ENCODE measurements at regions not wholly inside any gene's neighbourhood (a gene's known extent, or its start where the extent isn't known, plus 50 kb on each side); places are given as distances from the start of the nearest gene placed in this dataset.

GRCh38 chr13:58879114-58879513, 1247.6 kb downstream of the PCDH17 start:
- TF ChIP-seq POLR2A (IDR thresholded peaks at IDR 0.05; ENCODE audit: low read depth, low read length) (no peak), JUND (IDR thresholded peaks at IDR 0.05; ENCODE audit: low read depth, low read length) (no peak), REST (IDR thresholded peaks at IDR 0.05; ENCODE audit: low read depth, low read length) (no peak), ASH2L (IDR thresholded peaks at IDR 0.05; ENCODE audit: borderline replicate concordance, low read depth) (no peak), PBX3 (IDR thresholded peaks at IDR 0.05; ENCODE audit: insufficient replicate concordance, low read depth, low read length) (no peak), USF2 (IDR thresholded peaks at IDR 0.05; ENCODE audit: borderline replicate concordance, low read depth, low read length) (no peak), ETV6 (conservative IDR thresholded peaks at IDR 0.05 in 1 of 2, IDR thresholded peaks at IDR 0.05 in 1 of 2; ENCODE audit: borderline replicate concordance in 1 of 2, low read depth in 1 of 2) (no peak), SIX5 (IDR thresholded peaks at IDR 0.05; ENCODE audit: low read depth, low read length, severe bottlenecking) (no peak)
